ENCODE measurements at regions not wholly inside any gene's neighbourhood (a gene's known extent, or its start where the extent isn't known, plus 50 kb on each side); places are given as distances from the start of the nearest gene placed in this dataset.

DNA sequence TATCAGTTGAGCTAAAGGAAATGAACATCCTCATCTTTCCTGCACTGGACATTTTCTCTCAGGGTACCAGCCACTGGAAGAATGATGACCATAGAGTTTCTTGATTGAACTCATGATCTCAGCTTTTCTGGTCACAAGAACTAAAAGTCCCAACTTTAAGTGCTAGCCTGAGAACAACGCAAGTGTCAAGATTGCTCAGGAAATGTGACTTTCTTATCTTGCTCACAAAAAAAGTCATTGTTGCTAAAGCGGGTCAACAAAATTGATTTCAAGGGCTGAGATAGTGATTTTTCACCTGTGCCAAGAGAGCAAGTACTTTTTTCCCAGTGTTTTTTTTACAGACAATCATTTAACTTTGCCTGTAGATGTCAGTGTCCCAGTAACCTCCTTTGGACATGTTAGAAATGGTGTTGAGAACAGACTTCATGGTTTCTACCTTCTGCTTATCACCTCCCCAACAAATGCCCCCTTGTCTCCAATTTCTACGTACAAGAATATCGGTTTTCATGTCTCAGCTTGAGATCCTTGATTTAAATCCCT is 125.9 kb downstream of the SEMA6D start:
- TF ChIP-seq, protein P1, sequence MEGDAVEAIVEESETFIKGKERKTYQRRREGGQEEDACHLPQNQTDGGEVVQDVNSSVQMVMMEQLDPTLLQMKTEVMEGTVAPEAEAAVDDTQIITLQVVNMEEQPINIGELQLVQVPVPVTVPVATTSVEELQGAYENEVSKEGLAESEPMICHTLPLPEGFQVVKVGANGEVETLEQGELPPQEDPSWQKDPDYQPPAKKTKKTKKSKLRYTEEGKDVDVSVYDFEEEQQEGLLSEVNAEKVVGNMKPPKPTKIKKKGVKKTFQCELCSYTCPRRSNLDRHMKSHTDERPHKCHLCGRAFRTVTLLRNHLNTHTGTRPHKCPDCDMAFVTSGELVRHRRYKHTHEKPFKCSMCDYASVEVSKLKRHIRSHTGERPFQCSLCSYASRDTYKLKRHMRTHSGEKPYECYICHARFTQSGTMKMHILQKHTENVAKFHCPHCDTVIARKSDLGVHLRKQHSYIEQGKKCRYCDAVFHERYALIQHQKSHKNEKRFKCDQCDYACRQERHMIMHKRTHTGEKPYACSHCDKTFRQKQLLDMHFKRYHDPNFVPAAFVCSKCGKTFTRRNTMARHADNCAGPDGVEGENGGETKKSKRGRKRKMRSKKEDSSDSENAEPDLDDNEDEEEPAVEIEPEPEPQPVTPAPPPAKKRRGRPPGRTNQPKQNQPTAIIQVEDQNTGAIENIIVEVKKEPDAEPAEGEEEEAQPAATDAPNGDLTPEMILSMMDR (IDR thresholded peaks at IDR 0.05): no peak
- TF ChIP-seq POLR2AphosphoS5 (IDR thresholded peaks at IDR 0.05; ENCODE audit: low read depth, low read length) (no peak), SIN3A (IDR thresholded peaks at IDR 0.05; ENCODE audit: borderline replicate concordance, insufficient read depth, low read depth, low read length) (no peak)
